HCT116 (cell line): ENCODE measurements at regions not wholly inside any gene's neighbourhood (a gene's known extent, or its start where the extent isn't known, plus 50 kb on each side); places are given as distances from the start of the nearest gene placed in this dataset.

Experiments used
- ATAC-seq: fragments of 200-7000 bp; cut with Tn5 transposase; 2 replicates; pipeline ENCODE4 v1.9.1; 2020; ENCODE audit warnings: mild to moderate bottlenecking, moderate library complexity
- BruUV-seq: library from RNA; stranded (reverse); fragments of 400-500 nt; replicated peaks from 2 replicates; lab custom pipeline; 2021; lab: Mats Ljungman, UMichigan
- CTCF ChIA-PET: fragments of 300-600 bp; sonication (Branson Sonifier 250); formaldehyde crosslinking; loops from one replicate; lab custom pipeline; 2021; ENCODE audit warnings: antibody characterized with exemption; lab: Charles Lee
- POLR2A ChIA-PET: fragments of 300-600, 350-600 bp; sonication (Branson Sonifier 250); formaldehyde crosslinking; loops from one replicate; lab custom pipeline; 2021; ENCODE audit warnings: antibody characterized with exemption; lab: Charles Lee
- RAD21 ChIA-PET, 2 experiments: fragments of 300-600 bp; sonication (Branson Sonifier 250); formaldehyde crosslinking; loops; one replicate each; lab custom pipeline; 2023; ENCODE audit warnings: low total read pairs in 2 of 2; ENCODE audit not compliant: uncharacterized antibody in 2 of 2, unreplicated experiment in 2 of 2, low non-redundant PET in 1 of 2; lab: Charles Lee
- DNase-seq: peaks from one replicate; pipeline ENCODE4 v3.0.0-alpha.2; 2010; ENCODE audit warnings: low read depth, low spot score
- H2AFZ ChIP-seq: fragments of 200-600 bp; shearing (Covaris generic), sonication (generic); 2 replicates; pipeline ENCODE4 v1.6.1; 2017; ENCODE audit warnings: low read depth, mixed run types, mixed read lengths, antibody characterized with exemption, low read length; ENCODE audit not compliant: poor library complexity, severe bottlenecking
- H3K27ac ChIP-seq: 2 replicates; pipeline ENCODE4 v1.5.1; 2012; ENCODE audit warnings: low read depth, low read length
- H3K27me3 ChIP-seq: fragments of 200-600 bp; sonication (generic); 2 replicates; pipeline ENCODE4 v1.6.1; 2016; ENCODE audit warnings: mixed run types, low read length, mixed read lengths; ENCODE audit not compliant: insufficient read depth
- H3K36me3 ChIP-seq, 2 experiments: fragments of 200-500 bp in 1 of 2; fragments of 200-600 bp in 1 of 2; sonication (Bioruptor generic) in 1 of 2; sonication (generic) in 1 of 2; 2 replicates each; pipeline versions ENCODE4 v1.5.1 to v1.6.1; 2014 to 2016; ENCODE audit warnings: low read length in 2 of 2, inconsistent platforms in 1 of 2, mixed read lengths in 1 of 2, mixed run types in 1 of 2; ENCODE audit not compliant: insufficient read depth in 2 of 2, control insufficient read depth in 1 of 2
- H3K4me1 ChIP-seq, 2 experiments: fragments of 200-600 bp in 1 of 2; sonication (generic) in 1 of 2; 2 replicates each; pipeline versions ENCODE4 v1.5.1 to v1.6.1; 2012 to 2017; ENCODE audit warnings: low read length in 2 of 2, inconsistent platforms in 1 of 2, mild to moderate bottlenecking in 1 of 2, mixed read lengths in 1 of 2, mixed run types in 1 of 2, moderate library complexity in 1 of 2; ENCODE audit not compliant: insufficient read depth in 2 of 2, control insufficient read depth in 1 of 2
- H3K4me2 ChIP-seq: fragments of 200-600 bp; sonication (generic); 2 replicates; pipeline ENCODE4 v1.6.1; 2017; ENCODE audit warnings: mixed run types, low read length, mixed read lengths
- H3K4me3 ChIP-seq, 2 experiments: fragments of 200-600 bp in 1 of 2; sonication (generic) in 1 of 2; replicated peaks in 1 of 2; 2 replicates each; pipeline ENCODE4 v1.5.1; 2011 to 2016; ENCODE audit warnings: low read length in 2 of 2, control low read depth in 1 of 2, low read depth in 1 of 2, mild to moderate bottlenecking in 1 of 2, mixed read lengths in 1 of 2, mixed run types in 1 of 2
- H3K79me2 ChIP-seq: fragments of 200-600 bp; sonication (generic); 2 replicates; pipeline ENCODE4 v1.6.1; 2017; ENCODE audit warnings: mild to moderate bottlenecking, mixed run types, low read length, moderate library complexity, mixed read lengths; ENCODE audit not compliant: insufficient read depth
- H3K9ac ChIP-seq: fragments of 200-600 bp; sonication (generic); 2 replicates; pipeline ENCODE4 v1.6.1; 2016; ENCODE audit warnings: low read length, mixed read lengths
- H3K9me2 ChIP-seq: fragments of 200-600 bp; sonication (generic), shearing (Covaris generic); 2 replicates; pipeline ENCODE4 v1.6.1; 2017; ENCODE audit warnings: mixed run types, mild to moderate bottlenecking, moderate library complexity; ENCODE audit not compliant: insufficient read depth
- H3K9me3 ChIP-seq, 2 experiments: fragments of 200-500 bp in 1 of 2; fragments of 200-600 bp in 1 of 2; sonication (Bioruptor generic) in 1 of 2; sonication (generic) in 1 of 2; 2 replicates each; pipeline ENCODE4 v1.6.1; 2014 to 2017; ENCODE audit warnings: low read length in 2 of 2, mixed read lengths in 2 of 2, inconsistent platforms in 1 of 2, low read depth in 1 of 2, mild to moderate bottlenecking in 1 of 2, mixed run types in 1 of 2, moderate library complexity in 1 of 2; ENCODE audit not compliant: control insufficient read depth in 1 of 2, insufficient read depth in 1 of 2
- H4K20me1 ChIP-seq: fragments of 200-600 bp; sonication (generic), shearing (Covaris generic); 2 replicates; pipeline ENCODE4 v1.6.1; 2017; ENCODE audit warnings: mixed run types, mild to moderate bottlenecking, moderate library complexity; ENCODE audit not compliant: insufficient read depth
- CBX3 ChIP-seq: IDR thresholded peaks from 2 replicates; pipeline ENCODE4 v1.6.1; 2012; ENCODE audit warnings: low read depth
- EGR1 ChIP-seq: IDR thresholded peaks from 2 replicates; pipeline ENCODE4 v1.6.1; 2012; ENCODE audit warnings: low read depth
- ELF1 ChIP-seq: IDR thresholded peaks from 2 replicates; pipeline ENCODE4 v1.6.1; 2012; ENCODE audit warnings: low read depth, borderline replicate concordance
- JUND ChIP-seq: IDR thresholded peaks from 2 replicates; pipeline ENCODE4 v1.6.1; 2012
- MAX ChIP-seq: IDR thresholded peaks from 2 replicates; pipeline ENCODE4 v1.6.1; 2012
- SIN3A ChIP-seq: IDR thresholded peaks from 2 replicates; pipeline ENCODE4 v1.6.1; 2012; ENCODE audit warnings: low read depth
- SP1 ChIP-seq: IDR thresholded peaks from 2 replicates; pipeline ENCODE4 v1.6.1; 2012; ENCODE audit warnings: low read depth
- SRF ChIP-seq: IDR thresholded peaks from 2 replicates; pipeline ENCODE4 v1.6.1; 2012; ENCODE audit warnings: low read depth
- TCF7L2 ChIP-seq: IDR thresholded peaks from 2 replicates; pipeline ENCODE4 v1.7.0; 2011; ENCODE audit warnings: borderline replicate concordance, inconsistent platforms; ENCODE audit not compliant: insufficient read depth, insufficient read length; ENCODE audit errors: extremely low read depth
- YY1 ChIP-seq: IDR thresholded peaks from 2 replicates; pipeline ENCODE4 v1.6.1; 2011; ENCODE audit warnings: low read length, low read depth, moderate library complexity, mild to moderate bottlenecking; ENCODE audit not compliant: insufficient replicate concordance; ENCODE audit errors: extremely low read depth
- ZNF274 ChIP-seq: fragments of 200-500 bp; sonication (Bioruptor generic); IDR thresholded peaks from 2 replicates; pipeline ENCODE4 v1.6.1; 2014; ENCODE audit warnings: mild to moderate bottlenecking, low read depth, low read length, inconsistent platforms
- intact Hi-C: fragments of 100-400 bp; cut with micrococcal nuclease; formaldehyde crosslinking; loops from 2 replicates; pipeline ENCODE4 v1.10.0; 2022
- TF ChIP-seq, protein P1 (sequence below): IDR thresholded peaks from 2 replicates; pipeline ENCODE4 v1.6.1; 2012
- TF ChIP-seq, protein P2 (sequence below): IDR thresholded peaks from 2 replicates; pipeline ENCODE4 v1.6.1; 2011; ENCODE audit warnings: mild to moderate bottlenecking, low read length, moderate library complexity; ENCODE audit not compliant: insufficient replicate concordance; ENCODE audit errors: extremely low read depth
- TF ChIP-seq, protein P3 (sequence below): IDR thresholded peaks from 2 replicates; pipeline ENCODE4 v1.6.1; 2012; ENCODE audit warnings: low read depth

DNA sequence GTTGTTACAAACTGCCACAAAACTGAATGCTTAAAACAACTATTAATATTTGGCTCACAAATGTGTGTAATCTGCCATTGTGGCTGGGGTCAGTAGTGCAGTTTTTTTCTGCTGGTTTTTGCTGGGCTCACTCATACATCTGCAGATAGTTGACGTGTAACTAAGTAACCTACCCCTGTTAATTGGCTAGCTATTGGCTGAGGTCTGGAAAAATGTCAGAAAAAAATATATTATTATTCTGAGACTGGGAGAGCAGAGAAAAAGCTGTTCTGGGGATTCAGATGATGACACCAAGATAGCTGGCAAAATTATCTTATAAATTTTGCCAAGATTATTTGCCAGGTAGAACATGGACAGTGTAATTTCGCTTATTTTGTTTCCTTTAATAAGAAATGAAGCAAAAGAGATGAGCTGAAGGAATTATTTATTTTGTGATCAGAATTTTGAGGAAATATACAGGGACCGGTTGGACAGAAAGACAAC, 616.1 kb upstream of the ADAMTS5 start:
- no peaks in the 10 kb centered on the region for H3K79me2 ChIP-seq
- BruUV-seq, result no TSS peak
- no peak overlapping the region for H3K4me3 ChIP-seq
- no peaks in the 10 kb centered on the region for H4K20me1 ChIP-seq
- H3K9ac ChIP-seq, result no peak overlapping the region
- H3K4me2 ChIP-seq, result no peak overlapping the region
- H3K36me3 ChIP-seq, result no peaks in the 10 kb centered on the region
- intact Hi-C loops, result no loop called here
- H3K9me3 ChIP-seq, result peaks cover 13 to 23% of the 10 kb centered on the region in 2 experiments; a peak in 2 of 4 replicates
- CTCF ChIA-PET, result no interaction called here
- TF ChIP-seq EGR1, result no peak
- TF ChIP-seq, protein P1, sequence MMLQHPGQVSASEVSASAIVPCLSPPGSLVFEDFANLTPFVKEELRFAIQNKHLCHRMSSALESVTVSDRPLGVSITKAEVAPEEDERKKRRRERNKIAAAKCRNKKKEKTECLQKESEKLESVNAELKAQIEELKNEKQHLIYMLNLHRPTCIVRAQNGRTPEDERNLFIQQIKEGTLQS, result no peak
- TF ChIP-seq, protein P2, sequence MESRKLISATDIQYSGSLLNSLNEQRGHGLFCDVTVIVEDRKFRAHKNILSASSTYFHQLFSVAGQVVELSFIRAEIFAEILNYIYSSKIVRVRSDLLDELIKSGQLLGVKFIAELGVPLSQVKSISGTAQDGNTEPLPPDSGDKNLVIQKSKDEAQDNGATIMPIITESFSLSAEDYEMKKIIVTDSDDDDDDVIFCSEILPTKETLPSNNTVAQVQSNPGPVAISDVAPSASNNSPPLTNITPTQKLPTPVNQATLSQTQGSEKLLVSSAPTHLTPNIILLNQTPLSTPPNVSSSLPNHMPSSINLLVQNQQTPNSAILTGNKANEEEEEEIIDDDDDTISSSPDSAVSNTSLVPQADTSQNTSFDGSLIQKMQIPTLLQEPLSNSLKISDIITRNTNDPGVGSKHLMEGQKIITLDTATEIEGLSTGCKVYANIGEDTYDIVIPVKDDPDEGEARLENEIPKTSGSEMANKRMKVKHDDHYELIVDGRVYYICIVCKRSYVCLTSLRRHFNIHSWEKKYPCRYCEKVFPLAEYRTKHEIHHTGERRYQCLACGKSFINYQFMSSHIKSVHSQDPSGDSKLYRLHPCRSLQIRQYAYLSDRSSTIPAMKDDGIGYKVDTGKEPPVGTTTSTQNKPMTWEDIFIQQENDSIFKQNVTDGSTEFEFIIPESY, result no peak
- TF ChIP-seq JUND, result no peak
- no peak for TF ChIP-seq ELF1
- TF ChIP-seq SP1, result no peak
- TF ChIP-seq ZNF274, result no peak
- TF ChIP-seq SIN3A, result no peak
- no peak for TF ChIP-seq CBX3
- no peak for TF ChIP-seq TCF7L2
- no peak for TF ChIP-seq YY1
- no peak for TF ChIP-seq SRF
- TF ChIP-seq, protein P3, sequence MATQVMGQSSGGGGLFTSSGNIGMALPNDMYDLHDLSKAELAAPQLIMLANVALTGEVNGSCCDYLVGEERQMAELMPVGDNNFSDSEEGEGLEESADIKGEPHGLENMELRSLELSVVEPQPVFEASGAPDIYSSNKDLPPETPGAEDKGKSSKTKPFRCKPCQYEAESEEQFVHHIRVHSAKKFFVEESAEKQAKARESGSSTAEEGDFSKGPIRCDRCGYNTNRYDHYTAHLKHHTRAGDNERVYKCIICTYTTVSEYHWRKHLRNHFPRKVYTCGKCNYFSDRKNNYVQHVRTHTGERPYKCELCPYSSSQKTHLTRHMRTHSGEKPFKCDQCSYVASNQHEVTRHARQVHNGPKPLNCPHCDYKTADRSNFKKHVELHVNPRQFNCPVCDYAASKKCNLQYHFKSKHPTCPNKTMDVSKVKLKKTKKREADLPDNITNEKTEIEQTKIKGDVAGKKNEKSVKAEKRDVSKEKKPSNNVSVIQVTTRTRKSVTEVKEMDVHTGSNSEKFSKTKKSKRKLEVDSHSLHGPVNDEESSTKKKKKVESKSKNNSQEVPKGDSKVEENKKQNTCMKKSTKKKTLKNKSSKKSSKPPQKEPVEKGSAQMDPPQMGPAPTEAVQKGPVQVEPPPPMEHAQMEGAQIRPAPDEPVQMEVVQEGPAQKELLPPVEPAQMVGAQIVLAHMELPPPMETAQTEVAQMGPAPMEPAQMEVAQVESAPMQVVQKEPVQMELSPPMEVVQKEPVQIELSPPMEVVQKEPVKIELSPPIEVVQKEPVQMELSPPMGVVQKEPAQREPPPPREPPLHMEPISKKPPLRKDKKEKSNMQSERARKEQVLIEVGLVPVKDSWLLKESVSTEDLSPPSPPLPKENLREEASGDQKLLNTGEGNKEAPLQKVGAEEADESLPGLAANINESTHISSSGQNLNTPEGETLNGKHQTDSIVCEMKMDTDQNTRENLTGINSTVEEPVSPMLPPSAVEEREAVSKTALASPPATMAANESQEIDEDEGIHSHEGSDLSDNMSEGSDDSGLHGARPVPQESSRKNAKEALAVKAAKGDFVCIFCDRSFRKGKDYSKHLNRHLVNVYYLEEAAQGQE, result no peak
- no peak for TF ChIP-seq MAX
- no peaks in the 10 kb centered on the region for H3K27me3 ChIP-seq
- POLR2A ChIA-PET, result no interaction called here
- no peak overlapping the region for H2AFZ ChIP-seq
- H3K27ac ChIP-seq, result no peak overlapping the region
- RAD21 ChIA-PET, result no interaction called here
- ATAC-seq (no peak), DNase-seq (no peak)
- no peaks in the 10 kb centered on the region for H3K4me1 ChIP-seq
- no peaks in the 10 kb centered on the region for H3K9me2 ChIP-seq
